IMR-90 (cell line): ENCODE measurements at regions not wholly inside any gene's neighbourhood (a gene's known extent, or its start where the extent isn't known, plus 50 kb on each side); places are given as distances from the start of the nearest gene placed in this dataset.

Source experiments
- ATAC-seq: fragments of 200-7000 bp; cut with Tn5 transposase; 2 replicates; pipeline ENCODE4 v1.9.1; 2020; ENCODE audit warnings: low read depth, mild to moderate bottlenecking, moderate library complexity
- BruUV-seq: library from RNA; stranded (reverse); fragments of 400-500 nt; replicated peaks from 2 replicates; lab custom pipeline; 2021; lab: Mats Ljungman, UMichigan
- CTCF ChIA-PET: fragments of 300-600 bp; formaldehyde crosslinking; extraction: SDS; loops from one replicate; lab custom pipeline; 2021; ENCODE audit warnings: antibody characterized with exemption; lab: Yijun Ruan, JAX
- POLR2A ChIA-PET: fragments of 300-600 bp; sonication (Branson Sonifier 250); formaldehyde crosslinking; loops from one replicate; lab custom pipeline; 2022; ENCODE audit warnings: antibody characterized with exemption; ENCODE audit not compliant: unreplicated experiment; lab: Charles Lee
- DNase-seq: peaks from one replicate; pipeline ENCODE4 v3.0.0; 2013
- H2AFZ ChIP-seq: replicated peaks from 2 replicates; pipeline ENCODE3; 2013; ENCODE audit warnings: low read length, mild to moderate bottlenecking; ENCODE audit not compliant: poor library complexity
- H2AK5ac ChIP-seq: 2 replicates; pipeline ENCODE4 v1.6.1; 2013; ENCODE audit warnings: low read depth, low read length, inconsistent platforms
- H2AK9ac ChIP-seq: replicated peaks from 2 replicates; pipeline ENCODE3; 2013; ENCODE audit warnings: mild to moderate bottlenecking, low read depth, low read length, moderate library complexity; ENCODE audit not compliant: poor library complexity
- H2BK120ac ChIP-seq: 2 replicates; pipeline ENCODE4 v1.6.1; 2013; ENCODE audit warnings: low read depth, low read length, inconsistent platforms
- H2BK15ac ChIP-seq: 3 replicates; pipeline ENCODE4 v1.6.1; 2013; ENCODE audit warnings: low read depth, low read length, inconsistent platforms
- H2BK20ac ChIP-seq: 2 replicates; pipeline ENCODE4 v1.6.1; 2013; ENCODE audit warnings: low read depth, mild to moderate bottlenecking, inconsistent platforms, low read length, moderate library complexity
- H2BK5ac ChIP-seq: 2 replicates; pipeline ENCODE4 v1.6.1; 2013; ENCODE audit warnings: mild to moderate bottlenecking, low read depth, low read length, inconsistent platforms; ENCODE audit not compliant: poor library complexity, severe bottlenecking
- H3K14ac ChIP-seq: replicated peaks from 2 replicates; pipeline ENCODE4 v1.6.1; 2013; ENCODE audit warnings: low read depth, low read length, inconsistent platforms
- H3K18ac ChIP-seq: 2 replicates; pipeline ENCODE4 v1.6.1; 2013; ENCODE audit warnings: low read depth, low read length, control low read depth
- H3K23ac ChIP-seq: 2 replicates; pipeline ENCODE4 v1.6.1; 2013; ENCODE audit warnings: low read depth, low read length, inconsistent platforms
- H3K27ac ChIP-seq: 2 replicates; pipeline ENCODE4 v1.5.1; 2013; ENCODE audit warnings: mild to moderate bottlenecking, control low read depth, low read length; ENCODE audit not compliant: insufficient read depth
- H3K27me3 ChIP-seq: 2 replicates; pipeline ENCODE4 v1.6.1; 2013; ENCODE audit warnings: low read length; ENCODE audit not compliant: control insufficient read depth, insufficient read depth
- H3K36me3 ChIP-seq: 2 replicates; pipeline ENCODE4 v1.6.1; 2013; ENCODE audit warnings: low read length, mixed read lengths; ENCODE audit not compliant: control insufficient read depth, insufficient read depth
- H3K4ac ChIP-seq: 2 replicates; pipeline ENCODE4 v1.6.1; 2013; ENCODE audit warnings: low read depth, low read length, inconsistent platforms
- H3K4me1 ChIP-seq: 2 replicates; pipeline ENCODE4 v1.6.1; 2013; ENCODE audit warnings: low read length, mixed read lengths; ENCODE audit not compliant: control insufficient read depth, insufficient read depth
- H3K4me2 ChIP-seq: 2 replicates; pipeline ENCODE4 v1.6.1; 2013; ENCODE audit warnings: low read depth, mild to moderate bottlenecking, control low read depth, low read length, moderate library complexity
- H3K4me3 ChIP-seq: 2 replicates; pipeline ENCODE4 v1.5.1; 2013; ENCODE audit warnings: low read depth, mild to moderate bottlenecking, control low read depth, low read length, moderate library complexity; ENCODE audit not compliant: insufficient read depth
- H3K56ac ChIP-seq: 2 replicates; pipeline ENCODE4 v1.6.1; 2013; ENCODE audit warnings: low read length, inconsistent platforms; ENCODE audit not compliant: insufficient read depth; ENCODE audit errors: extremely low read depth
- H3K79me1 ChIP-seq, 2 experiments: 2 replicates each; pipeline ENCODE4 v1.6.1; 2013; ENCODE audit warnings: low read length in 2 of 2, inconsistent platforms in 1 of 2, low read depth in 1 of 2
- H3K9ac ChIP-seq: 2 replicates; pipeline ENCODE4 v1.6.1; 2013; ENCODE audit warnings: low read depth, low read length, control low read depth
- H3K9me1 ChIP-seq: 2 replicates; pipeline ENCODE4 v1.6.1; 2013; ENCODE audit warnings: low read length, inconsistent platforms; ENCODE audit not compliant: insufficient read depth
- H3K9me3 ChIP-seq: 2 replicates; pipeline ENCODE4 v1.6.1; 2013; ENCODE audit warnings: low read length; ENCODE audit not compliant: control insufficient read depth, insufficient read depth
- H4K20me1 ChIP-seq: 2 replicates; pipeline ENCODE4 v1.6.1; 2013; ENCODE audit warnings: low read length, inconsistent platforms; ENCODE audit not compliant: insufficient read depth
- H4K5ac ChIP-seq: 2 replicates; pipeline ENCODE4 v1.6.1; 2013; ENCODE audit warnings: mild to moderate bottlenecking, low read depth, low read length, control low read depth
- H4K8ac ChIP-seq, 2 experiments: 2 replicates each; pipeline ENCODE4 v1.6.1; 2013; ENCODE audit warnings: low read depth in 2 of 2, low read length in 2 of 2, control low read depth in 1 of 2, inconsistent platforms in 1 of 2
- H4K91ac ChIP-seq: 2 replicates; pipeline ENCODE4 v1.6.1; 2013; ENCODE audit warnings: low read depth, low read length, inconsistent platforms; ENCODE audit not compliant: insufficient read depth
- CTCF ChIP-seq: conservative IDR thresholded peaks from 2 replicates; pipeline ENCODE4 v1.5.1; 2012; ENCODE audit warnings: mild to moderate bottlenecking, low read depth, low read length, improper control_type of control experiment
- WGBS, 2 experiments: methylation state at CpG; one replicate each; pipeline versions ENCODE4 v1.1.5 to v1.1.7; 2013; ENCODE audit warnings: missing lambda C conversion rate in 2 of 2; ENCODE audit not compliant: insufficient read length in 1 of 2; ENCODE audit errors: extremely low coverage in 2 of 2; 5-methylcytosine and 5-hydroxymethylcytosine counted together
- dilution Hi-C: fragments of 300-500 bp; cut with HindIII; formaldehyde crosslinking; loops from one replicate; pipeline ENCODE4 v1.14.3; 2018; ENCODE audit warnings: low sequenced_read_pairs; ENCODE audit not compliant: unreplicated experiment
- in situ Hi-C: fragments of 300-500 bp; cut with MboI; formaldehyde crosslinking; loops from 3 replicates; pipeline ENCODE4 v1.14.3; 2019; ENCODE audit warnings: low sequenced_read_pairs, inconsistent platforms, mixed read lengths
- intact Hi-C: fragments of 100-400 bp; cut with micrococcal nuclease; formaldehyde crosslinking; loops from 2 replicates; pipeline ENCODE4 v1.10.0; 2022

GRCh38 chr18:78130232-78131195 lies 849.1 kb upstream of the SALL3 start:
- Histone ChIP-seq H3K27ac (no peak overlapping the region), H3K23ac (no peak overlapping the region), H3K36me3 (no peaks in the 10 kb centered on the region), H3K4me2 (no peak overlapping the region), H3K14ac (no peak overlapping the region), H4K20me1 (no peaks in the 10 kb centered on the region), H3K27me3 (no peaks in the 10 kb centered on the region), H2BK5ac (no peak overlapping the region), H2BK20ac (no peak overlapping the region), H2BK15ac (no peak overlapping the region), H3K18ac (no peak overlapping the region), H3K9ac (no peak overlapping the region), H4K5ac (no peak overlapping the region), H3K56ac (no peak overlapping the region), H4K91ac (no peak overlapping the region), H2AK5ac (no peak overlapping the region), H3K9me1 (no peaks in the 10 kb centered on the region), H4K8ac (no peak overlapping the region), H2AFZ (no peak overlapping the region), H2AK9ac (no peak overlapping the region), H2BK120ac (no peak overlapping the region), H3K4me1 (no peaks in the 10 kb centered on the region), H3K4ac (no peak overlapping the region), H3K9me3 (peaks cover 56% of the 10 kb centered on the region), H3K79me1 (no peaks in the 10 kb centered on the region), H3K4me3 (no peak overlapping the region)
- DNase-seq, result no peak
- ChIA-PET POLR2A (no interaction called here), CTCF (no interaction called here)
- dilution Hi-C loops, result no loop called here
- intact Hi-C loops, result no loop called here
- in situ Hi-C loops, result no loop called here
- no TSS peak for BruUV-seq
- no peak for ATAC-seq
- no peak for TF ChIP-seq CTCF
- 21% methylated on average over 6 of the region's 12 CpGs; no CpG with 5 or more reads in 1 of the 2 experiments for WGBS, 2 experiments
